ENCODE measurements at regions not wholly inside any gene's neighbourhood (a gene's known extent, or its start where the extent isn't known, plus 50 kb on each side); places are given as distances from the start of the nearest gene placed in this dataset.

DNA sequence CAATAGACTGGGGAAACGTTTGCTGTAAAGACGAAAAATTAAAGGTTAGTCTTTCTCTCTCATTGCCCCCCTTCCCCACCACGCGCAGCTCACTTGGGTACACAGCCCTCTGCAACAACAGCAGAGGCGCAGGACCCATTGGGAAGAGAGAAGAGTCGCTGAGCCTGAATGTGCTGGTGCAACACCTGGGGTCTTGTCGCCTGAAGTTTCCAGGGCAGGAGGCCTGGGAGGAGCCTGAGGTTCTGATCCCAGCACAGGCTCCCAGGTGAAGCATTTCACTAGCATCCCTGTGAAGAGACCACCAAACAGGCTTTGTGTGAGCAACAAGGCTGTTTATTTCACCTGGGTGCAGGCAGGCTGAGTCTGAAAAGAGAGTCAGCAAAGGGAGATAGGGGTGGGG, 116.2 kb upstream of the NTM start:
- intact Hi-C loops (cut with DNase I; ENCODE audit: low total_unique reads), result no loop called here
- Histone ChIP-seq H3K27ac (no peak overlapping the region), H3K4me1 (no peaks in the 10 kb centered on the region), H3K4me3 (no peak overlapping the region), H3K9me3 (no peaks in the 10 kb centered on the region), H3K27me3 (no peaks in the 10 kb centered on the region), H3K36me3 (no peaks in the 10 kb centered on the region)
- TF ChIP-seq, protein P1, sequence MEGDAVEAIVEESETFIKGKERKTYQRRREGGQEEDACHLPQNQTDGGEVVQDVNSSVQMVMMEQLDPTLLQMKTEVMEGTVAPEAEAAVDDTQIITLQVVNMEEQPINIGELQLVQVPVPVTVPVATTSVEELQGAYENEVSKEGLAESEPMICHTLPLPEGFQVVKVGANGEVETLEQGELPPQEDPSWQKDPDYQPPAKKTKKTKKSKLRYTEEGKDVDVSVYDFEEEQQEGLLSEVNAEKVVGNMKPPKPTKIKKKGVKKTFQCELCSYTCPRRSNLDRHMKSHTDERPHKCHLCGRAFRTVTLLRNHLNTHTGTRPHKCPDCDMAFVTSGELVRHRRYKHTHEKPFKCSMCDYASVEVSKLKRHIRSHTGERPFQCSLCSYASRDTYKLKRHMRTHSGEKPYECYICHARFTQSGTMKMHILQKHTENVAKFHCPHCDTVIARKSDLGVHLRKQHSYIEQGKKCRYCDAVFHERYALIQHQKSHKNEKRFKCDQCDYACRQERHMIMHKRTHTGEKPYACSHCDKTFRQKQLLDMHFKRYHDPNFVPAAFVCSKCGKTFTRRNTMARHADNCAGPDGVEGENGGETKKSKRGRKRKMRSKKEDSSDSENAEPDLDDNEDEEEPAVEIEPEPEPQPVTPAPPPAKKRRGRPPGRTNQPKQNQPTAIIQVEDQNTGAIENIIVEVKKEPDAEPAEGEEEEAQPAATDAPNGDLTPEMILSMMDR (IDR thresholded peaks at IDR 0.05), result no peak
- TF ChIP-seq POLR2A (IDR thresholded peaks at IDR 0.05), result no peak
- no peak for DNase-seq

DNA sequence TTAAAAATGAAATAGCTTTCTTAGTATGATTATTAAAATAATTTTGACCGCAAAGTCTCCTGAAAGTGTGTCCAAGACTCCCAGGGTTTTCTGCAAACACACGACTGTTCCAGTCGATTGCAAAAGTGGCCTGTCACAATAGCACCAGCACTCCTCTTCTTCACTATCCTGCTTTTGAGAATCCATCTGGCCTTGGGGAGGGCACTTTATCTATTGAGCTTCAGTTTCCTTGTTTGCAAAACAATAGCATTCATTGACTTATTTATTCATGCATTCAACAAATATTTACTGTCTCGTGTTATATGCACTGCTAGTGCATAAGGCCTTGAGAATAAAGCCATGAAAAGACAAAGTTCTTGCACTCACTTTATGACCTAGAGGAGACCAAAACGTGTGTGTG, 96.2 kb upstream of the NTM start:
- Histone ChIP-seq H3K4me1 (no peaks in the 10 kb centered on the region), H3K27ac (no peak overlapping the region), H3K27me3 (no peaks in the 10 kb centered on the region), H3K4me3 (no peak overlapping the region), H3K9me3 (no peaks in the 10 kb centered on the region), H3K36me3 (no peaks in the 10 kb centered on the region)
- DNase-seq, result no peak
- intact Hi-C loops (cut with DNase I; ENCODE audit: low total_unique reads), result no loop called here
- TF ChIP-seq, protein P1 (IDR thresholded peaks at IDR 0.05), result no peak
- no peak for TF ChIP-seq POLR2A (IDR thresholded peaks at IDR 0.05)

DNA sequence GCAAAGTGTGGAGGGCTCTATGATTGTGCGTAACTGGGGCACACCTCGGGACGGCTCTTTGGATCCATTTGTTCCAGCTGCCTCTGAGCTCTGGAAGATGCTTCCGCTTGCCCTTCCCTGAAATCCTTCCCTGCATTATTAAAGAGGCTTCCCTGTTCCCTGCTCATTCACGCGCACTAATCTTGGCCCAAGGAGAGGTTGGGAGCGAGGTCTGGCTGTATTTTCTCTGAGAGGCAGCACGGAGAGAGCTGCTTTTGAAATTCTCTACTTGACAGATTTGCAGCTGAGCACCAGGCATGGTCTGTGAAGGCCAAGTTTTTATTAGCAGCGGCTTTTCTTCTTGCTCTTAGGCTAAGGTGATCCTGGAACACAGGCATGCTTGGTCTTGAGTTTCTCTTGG, 94.8 kb upstream of the NTM start:
- H3K4me1 ChIP-seq, result no peaks in the 10 kb centered on the region

DNA sequence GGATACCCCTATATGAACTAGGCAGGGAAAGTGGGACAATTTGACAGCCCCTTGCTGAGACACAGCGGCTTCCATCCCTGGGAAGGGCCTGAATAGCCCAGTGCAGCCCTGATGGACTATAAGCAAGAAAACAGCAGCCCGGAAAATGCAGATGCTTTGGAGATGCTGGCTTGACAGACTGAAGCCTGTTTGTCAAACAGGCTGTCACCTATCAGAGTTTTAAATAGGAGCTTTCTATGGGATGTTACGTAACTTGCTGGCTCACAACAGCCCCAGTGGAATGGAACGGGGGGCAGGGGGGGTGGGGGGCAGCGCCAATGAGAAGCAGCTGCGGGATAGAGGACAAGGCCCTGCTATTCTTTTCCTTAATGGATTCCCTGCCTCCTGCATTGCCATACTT, 91.9 kb upstream of the NTM start:
- no peak for TF ChIP-seq POLR2A (IDR thresholded peaks at IDR 0.05)
- TF ChIP-seq, protein P1 (IDR thresholded peaks at IDR 0.05), result no peak
- Histone ChIP-seq H3K36me3 (no peaks in the 10 kb centered on the region), H3K4me3 (no peak overlapping the region), H3K27me3 (no peaks in the 10 kb centered on the region), H3K4me1 (no peaks in the 10 kb centered on the region), H3K9me3 (no peaks in the 10 kb centered on the region), H3K27ac (no peak overlapping the region)
- intact Hi-C loops (cut with DNase I; ENCODE audit: low total_unique reads), result no loop called here
- no peak for DNase-seq

More for the DNA sequence above, 94.8 kb upstream of the NTM start:
- H3K27ac ChIP-seq, result no peak overlapping the region
- H3K9me3 ChIP-seq, result no peaks in the 10 kb centered on the region
- intact Hi-C loops (cut with DNase I; ENCODE audit: low total_unique reads), result no loop called here
- TF ChIP-seq POLR2A (IDR thresholded peaks at IDR 0.05), result no peak
- TF ChIP-seq, protein P1 (IDR thresholded peaks at IDR 0.05), result no peak
- DNase-seq, result no peak
- H3K4me3 ChIP-seq, result no peak overlapping the region
- no peaks in the 10 kb centered on the region for H3K27me3 ChIP-seq
- H3K36me3 ChIP-seq, result no peaks in the 10 kb centered on the region

DNA sequence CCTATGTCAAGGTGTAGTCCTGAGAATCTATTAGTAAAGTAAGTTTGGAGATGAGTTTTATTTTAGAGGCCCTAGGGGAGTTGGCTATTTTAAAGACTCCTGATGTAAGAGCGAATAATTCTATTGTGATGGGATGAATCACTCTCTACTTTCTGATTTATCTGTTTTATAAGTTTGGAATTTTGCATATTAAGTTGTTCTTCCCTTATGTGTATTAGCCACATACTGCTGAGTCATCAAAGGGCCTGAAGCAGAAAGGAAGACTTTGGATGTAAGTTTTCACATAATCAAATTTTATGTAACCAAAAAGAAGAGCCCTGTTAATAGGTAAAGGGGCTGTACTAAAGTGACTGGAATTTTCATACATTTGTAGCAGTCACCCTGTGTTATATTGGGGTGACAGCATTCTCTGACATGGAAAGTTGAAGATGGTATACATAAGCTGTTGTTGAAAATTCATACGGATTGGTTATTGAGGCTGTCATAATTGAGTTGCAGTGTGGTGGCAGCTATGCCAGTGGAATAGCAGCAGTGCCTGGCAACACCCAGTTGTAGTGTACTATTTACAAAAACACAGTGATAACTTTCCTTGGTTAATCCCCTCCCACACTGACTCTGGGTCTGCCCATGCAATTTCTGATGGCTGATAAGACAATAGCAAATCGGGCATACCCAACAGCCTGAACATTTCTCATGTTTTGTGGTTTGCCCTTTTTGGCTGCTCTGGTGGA, 90.6 kb upstream of the NTM start:
- Histone ChIP-seq H3K4me3 (no peak overlapping the region), H3K27ac (no peak overlapping the region), H3K27me3 (no peaks in the 10 kb centered on the region), H3K4me1 (no peaks in the 10 kb centered on the region), H3K36me3 (no peaks in the 10 kb centered on the region), H3K9me3 (no peaks in the 10 kb centered on the region)
- no peak for DNase-seq
- no peak for TF ChIP-seq POLR2A (IDR thresholded peaks at IDR 0.05)
- TF ChIP-seq, protein P1 (IDR thresholded peaks at IDR 0.05), result no peak
- intact Hi-C loops (cut with DNase I; ENCODE audit: low total_unique reads), result no loop called here
